ENCODE measurements at regions not wholly inside any gene's neighbourhood (a gene's known extent, or its start where the extent isn't known, plus 50 kb on each side); places are given as distances from the start of the nearest gene placed in this dataset.

DNA sequence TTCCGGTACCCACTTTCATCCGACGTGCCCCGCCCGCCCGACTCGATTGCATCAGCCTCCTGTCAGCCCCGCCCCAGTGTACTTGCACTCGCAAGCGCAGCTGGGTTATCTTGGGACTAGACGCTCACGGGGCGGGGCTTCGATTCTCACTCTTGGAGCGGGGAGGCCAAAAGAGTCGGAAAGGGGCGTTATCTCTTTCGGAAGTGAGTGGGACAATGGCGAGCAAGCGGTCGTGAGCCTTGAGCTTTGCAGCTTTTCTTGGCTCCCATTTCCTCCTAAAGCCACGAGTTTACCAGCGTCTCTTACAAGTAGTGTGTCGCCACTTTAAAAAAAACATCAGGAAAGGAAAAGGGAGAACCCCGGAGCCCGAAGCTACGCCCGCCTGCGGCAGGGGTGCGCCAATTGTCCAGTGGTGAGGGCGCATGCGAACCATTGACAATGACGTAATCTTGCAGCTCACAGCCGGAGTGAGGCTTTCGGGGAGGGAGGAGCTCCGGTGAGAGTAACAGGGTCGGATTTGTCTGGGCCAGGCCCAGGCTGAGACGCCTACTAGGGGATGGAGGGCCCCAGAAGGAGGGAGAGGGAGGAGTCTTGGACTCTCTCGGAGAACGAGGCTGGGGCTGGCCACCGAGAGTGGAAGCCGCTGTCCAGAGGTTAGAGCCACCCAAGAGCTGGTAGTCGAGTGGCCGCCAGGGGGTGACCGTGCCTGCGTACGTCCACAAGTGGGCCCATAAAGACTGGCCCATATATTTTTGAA lies 109.5 kb downstream of the GNL3L start:
- TF ChIP-seq, protein P1, sequence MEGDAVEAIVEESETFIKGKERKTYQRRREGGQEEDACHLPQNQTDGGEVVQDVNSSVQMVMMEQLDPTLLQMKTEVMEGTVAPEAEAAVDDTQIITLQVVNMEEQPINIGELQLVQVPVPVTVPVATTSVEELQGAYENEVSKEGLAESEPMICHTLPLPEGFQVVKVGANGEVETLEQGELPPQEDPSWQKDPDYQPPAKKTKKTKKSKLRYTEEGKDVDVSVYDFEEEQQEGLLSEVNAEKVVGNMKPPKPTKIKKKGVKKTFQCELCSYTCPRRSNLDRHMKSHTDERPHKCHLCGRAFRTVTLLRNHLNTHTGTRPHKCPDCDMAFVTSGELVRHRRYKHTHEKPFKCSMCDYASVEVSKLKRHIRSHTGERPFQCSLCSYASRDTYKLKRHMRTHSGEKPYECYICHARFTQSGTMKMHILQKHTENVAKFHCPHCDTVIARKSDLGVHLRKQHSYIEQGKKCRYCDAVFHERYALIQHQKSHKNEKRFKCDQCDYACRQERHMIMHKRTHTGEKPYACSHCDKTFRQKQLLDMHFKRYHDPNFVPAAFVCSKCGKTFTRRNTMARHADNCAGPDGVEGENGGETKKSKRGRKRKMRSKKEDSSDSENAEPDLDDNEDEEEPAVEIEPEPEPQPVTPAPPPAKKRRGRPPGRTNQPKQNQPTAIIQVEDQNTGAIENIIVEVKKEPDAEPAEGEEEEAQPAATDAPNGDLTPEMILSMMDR (IDR thresholded peaks at IDR 0.05) = peak; percentile 82
- peak; percentile 60; the same call in 1 of the 2 replicates for TF ChIP-seq POLR2AphosphoS5 (IDR thresholded peaks at IDR 0.05; ENCODE audit: low read depth, low read length)
- peak in 1 of 2 experiments; percentile 73; a peak in 2 of 4 replicates for TF ChIP-seq REST (IDR thresholded peaks at IDR 0.05; ENCODE audit: insufficient read depth in 1 of 2, low read depth in 2 of 2, low read length in 1 of 2)
- TF ChIP-seq TCF7L2 (IDR thresholded peaks at IDR 0.05; ENCODE audit: low read depth, low read length) = no peak
